NCI-H748 (cell line): ENCODE measurements at regions not wholly inside any gene's neighbourhood (a gene's known extent, or its start where the extent isn't known, plus 50 kb on each side); places are given as distances from the start of the nearest gene placed in this dataset.
"Not testable (repeated sequence)": the region's sequence is repeated elsewhere in the genome, so short reads cannot be mapped to it uniquely, and the experiment has no call there.

Experiments used
- DNase-seq: peaks from one replicate; lab custom pipeline; 2025; ENCODE audit not compliant: unreplicated experiment; lab: John Stamatoyannopoulos, UW

DNA sequence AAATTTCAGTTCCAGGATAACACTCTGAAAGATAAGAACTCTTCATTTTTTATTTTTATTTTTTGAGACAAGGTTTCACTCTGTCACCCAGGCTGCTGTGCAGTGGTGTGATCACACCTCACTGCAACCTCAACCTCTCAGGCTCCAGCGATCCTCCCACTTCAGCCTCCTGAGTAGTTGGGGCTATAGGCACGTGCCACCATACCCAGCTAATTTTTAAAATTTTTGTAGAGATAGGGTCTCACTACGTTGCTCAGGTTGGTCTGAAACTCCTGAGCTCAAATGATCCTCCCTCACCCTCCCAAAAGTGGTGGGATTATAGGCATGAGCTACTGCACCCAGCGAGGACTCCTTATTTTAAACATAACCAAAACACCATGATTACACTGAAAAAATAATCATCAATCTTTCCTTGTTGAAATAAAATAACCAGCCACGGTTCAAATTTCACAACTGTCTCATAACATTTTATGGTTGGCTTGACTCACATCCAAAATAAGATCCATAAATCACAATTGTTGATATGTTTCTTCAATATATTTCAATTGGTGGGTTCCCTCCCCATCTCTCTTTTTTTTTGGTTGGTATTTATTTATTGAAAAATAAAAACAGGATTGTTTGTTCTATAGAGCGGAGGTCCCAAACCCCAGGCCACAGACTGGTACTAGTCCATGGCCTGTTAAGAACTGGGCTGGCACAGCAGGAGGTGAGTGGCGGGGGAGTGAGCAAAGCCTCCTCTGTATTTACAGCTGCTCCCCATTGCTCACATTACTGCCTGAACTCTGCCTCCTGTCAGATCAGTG is 60.1 kb upstream of the FAM171A1 start:
- no peak for DNase-seq

DNA sequence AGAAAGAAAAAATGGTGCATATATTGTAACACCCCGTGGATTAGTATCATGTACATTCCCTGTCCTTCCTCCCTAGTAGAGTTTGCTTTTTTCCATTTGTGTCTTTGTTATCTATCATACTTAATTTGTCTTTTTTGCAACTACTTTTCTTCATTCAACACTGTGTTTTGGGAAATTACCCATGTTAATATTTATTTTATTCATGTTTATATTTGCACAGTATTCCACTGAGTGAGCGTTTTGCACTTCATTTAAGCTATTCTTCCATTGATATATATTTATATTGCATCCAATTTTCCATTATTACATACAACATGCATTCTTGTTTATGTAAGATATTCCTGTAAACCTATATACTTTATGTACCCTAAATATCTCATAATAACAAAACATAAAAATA is 57.6 kb upstream of the FAM171A1 start:
- DNase-seq, result no peak

DNA sequence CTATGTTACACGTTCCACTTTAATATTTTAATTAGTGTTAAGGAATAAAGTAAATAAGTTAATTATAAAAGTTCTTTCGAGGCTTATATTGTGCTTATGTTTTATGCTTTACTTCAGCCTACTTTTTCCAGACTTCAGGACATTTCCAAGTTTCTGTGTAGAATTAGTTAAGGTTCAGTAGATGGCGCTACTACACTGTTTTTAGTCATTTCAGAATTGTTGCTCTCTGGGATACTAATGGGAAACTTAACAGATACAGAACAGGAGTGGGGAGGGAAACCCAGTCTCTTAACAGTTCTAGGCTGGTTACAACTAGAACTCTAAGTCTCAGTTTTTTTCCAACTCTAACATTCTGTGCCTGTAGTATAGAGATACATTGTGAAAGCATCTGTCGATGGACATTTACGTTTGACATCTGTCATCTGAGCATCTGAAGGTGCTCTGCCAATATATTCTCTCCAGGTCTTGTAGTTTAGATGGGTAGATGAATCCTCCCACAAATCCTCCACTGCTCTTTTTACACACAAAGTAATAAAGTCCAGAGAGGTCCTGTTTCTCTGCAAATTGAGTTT is 56.8 kb upstream of the FAM171A1 start:
- peak; percentile 48 for DNase-seq

DNA sequence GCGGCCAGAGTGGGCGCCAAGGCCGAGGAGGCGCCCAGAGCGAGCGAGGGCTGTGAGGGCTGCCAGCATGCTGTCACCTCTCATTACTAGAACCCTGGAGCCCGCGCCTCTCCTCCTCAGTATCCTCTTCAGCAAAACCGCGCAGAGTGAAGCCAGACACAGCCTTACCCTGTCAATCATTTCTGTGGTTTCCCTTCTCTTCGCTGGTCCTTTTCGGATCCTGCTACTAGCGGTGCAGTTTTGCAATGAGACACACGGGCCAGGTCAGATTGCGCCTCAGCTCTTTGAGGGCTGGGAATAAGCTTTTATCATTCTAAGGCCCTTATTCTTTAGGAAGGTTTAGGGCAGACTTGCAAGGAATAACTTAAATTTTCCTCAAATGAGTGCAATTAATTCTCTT is 55.5 kb upstream of the FAM171A1 start:
- DNase-seq, result no peak

DNA sequence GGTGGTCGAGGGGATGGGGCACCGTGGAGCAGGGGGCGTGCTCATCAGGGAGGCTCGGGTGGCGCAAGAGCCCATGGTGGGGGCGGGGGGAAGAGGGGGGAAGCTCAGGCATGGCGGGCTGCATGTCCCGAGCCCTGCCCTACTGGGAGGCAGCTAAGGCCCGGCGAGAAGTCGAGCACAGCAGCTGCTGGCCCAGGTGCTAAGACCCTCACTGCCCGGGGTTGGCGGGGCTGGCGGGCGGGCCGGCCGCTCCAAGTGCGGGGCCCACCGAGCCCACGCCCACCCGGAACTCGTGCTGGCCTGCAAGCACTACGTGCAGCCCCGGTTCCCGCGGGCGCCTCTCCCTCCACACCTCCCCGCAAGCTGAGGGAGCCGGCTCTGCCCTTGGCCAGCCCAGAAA is 55.0 kb upstream of the FAM171A1 start:
- no peak for DNase-seq

DNA sequence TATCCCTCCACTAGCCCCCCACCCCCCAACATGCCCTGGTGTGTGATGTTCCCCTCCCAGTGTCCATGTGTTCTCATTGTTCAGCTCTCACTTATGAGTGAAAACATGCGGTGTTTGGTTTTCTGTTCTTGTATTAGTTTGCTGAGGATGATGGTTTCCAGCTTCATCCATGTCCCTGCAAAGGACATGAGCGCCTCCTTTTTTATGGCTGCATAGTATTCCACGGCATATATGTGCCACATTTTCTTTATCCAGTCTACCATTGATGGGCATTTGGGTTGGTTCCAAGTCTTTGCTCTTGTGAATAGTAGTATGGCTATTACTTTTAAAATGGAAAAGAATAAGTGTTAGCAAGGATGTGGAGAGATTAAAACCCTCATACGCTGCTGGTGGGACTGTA is 50.8 kb upstream of the FAM171A1 start:
- not testable (repeated sequence) for DNase-seq
